H1 (cell line): ENCODE measurements at regions not wholly inside any gene's neighbourhood (a gene's known extent, or its start where the extent isn't known, plus 50 kb on each side); places are given as distances from the start of the nearest gene placed in this dataset.

Experiments used
- CTBP2 ChIP-seq: IDR thresholded peaks from 2 replicates; pipeline ENCODE4 v1.7.0; 2011; ENCODE audit warnings: borderline replicate concordance, mild to moderate bottlenecking, moderate library complexity, mixed read lengths, low read length; ENCODE audit not compliant: insufficient read depth, insufficient read length
- HDAC2 ChIP-seq, 2 experiments: fragments of 300-600 bp in 1 of 2; sonication (generic) in 1 of 2; IDR thresholded peaks; 2 replicates each; pipeline ENCODE4 v1.6.1; 2011 to 2012; ENCODE audit warnings: low read depth in 2 of 2, low read length in 2 of 2, mild to moderate bottlenecking in 2 of 2, moderate library complexity in 2 of 2, borderline replicate concordance in 1 of 2, inconsistent platforms in 1 of 2
- POU5F1 ChIP-seq: IDR thresholded peaks from 2 replicates; pipeline ENCODE4 v1.6.1; 2011; ENCODE audit warnings: low read depth, mild to moderate bottlenecking, low read length, moderate library complexity
- RFX5 ChIP-seq: IDR thresholded peaks from 2 replicates; pipeline ENCODE4 v1.6.1; 2011; ENCODE audit warnings: low read depth, low read length, improper control_type of control experiment, borderline replicate concordance
- SIN3A ChIP-seq, 2 experiments: IDR thresholded peaks in 1 of 2; conservative IDR thresholded peaks in 1 of 2; 2 replicates each; pipeline ENCODE4 v1.6.1; 2011 to 2012; ENCODE audit warnings: low read length in 2 of 2, improper control_type of control experiment in 1 of 2, low read depth in 1 of 2, mild to moderate bottlenecking in 1 of 2
- SIX5 ChIP-seq: IDR thresholded peaks from 2 replicates; pipeline ENCODE4 v1.6.1; 2011; ENCODE audit warnings: mild to moderate bottlenecking, low read depth, low read length
- SRF ChIP-seq: IDR thresholded peaks from 2 replicates; pipeline ENCODE4 v1.6.1; 2011; ENCODE audit warnings: mild to moderate bottlenecking, low read depth, low read length, moderate library complexity

- no peak for TF ChIP-seq SRF
- TF ChIP-seq CTBP2 = no peak
- TF ChIP-seq SIX5 = no peak
- no peak for TF ChIP-seq POU5F1
- no peak for TF ChIP-seq SIN3A (conservative IDR thresholded peaks at IDR 0.05 in 1 of 2, IDR thresholded peaks at IDR 0.05 in 1 of 2; ENCODE audit: low read depth in 1 of 2, low read length in 2 of 2)
- TF ChIP-seq HDAC2 (IDR thresholded peaks at IDR 0.05; ENCODE audit: borderline replicate concordance in 1 of 2, low read depth in 2 of 2, low read length in 2 of 2) = no peak
- TF ChIP-seq RFX5 = no peak
These were observed 75.0 kb upstream of the EPHB3 start (continued) for GRCh38 chr3:184486614-184487013.
